GM19035 (cell line): ENCODE measurements at regions not wholly inside any gene's neighbourhood (a gene's known extent, or its start where the extent isn't known, plus 50 kb on each side); places are given as distances from the start of the nearest gene placed in this dataset.

ENCODE experiments used
- ATAC-seq: cut with Tn5 transposase; IDR thresholded peaks from one replicate; pipeline ENCODE4 v1.9.1; 2021; ENCODE audit not compliant: unreplicated experiment

GRCh38 chr7:79593866-79594301 is 140.4 kb upstream of the MAGI2 start:
- no peak for ATAC-seq

GRCh38 chr7:79590916-79591623 is 137.6 kb upstream of the MAGI2 start:
- no peak for ATAC-seq

GRCh38 chr7:79590391-79590790 is 136.9 kb upstream of the MAGI2 start:
- no peak for ATAC-seq

GRCh38 chr7:79570903-79571302 is 117.4 kb upstream of the MAGI2 start:
- ATAC-seq = no peak

- ATAC-seq = no peak
Observed at GRCh38 chr7:79563821-79564522, 110.5 kb upstream of the MAGI2 start.

GRCh38 chr7:79555571-79555970 is 102.1 kb upstream of the MAGI2 start:
- no peak for ATAC-seq

- no peak for ATAC-seq
Observed at GRCh38 chr7:79553811-79554555, 100.5 kb upstream of the MAGI2 start.

GRCh38 chr7:79552463-79552862 is 99.0 kb upstream of the MAGI2 start:
- no peak for ATAC-seq

GRCh38 chr7:79548727-79549126 is 95.3 kb upstream of the MAGI2 start:
- ATAC-seq = no peak

- ATAC-seq = no peak
Observed at GRCh38 chr7:79547132-79547531, 93.7 kb upstream of the MAGI2 start.

GRCh38 chr7:79540592-79540991 is 87.1 kb upstream of the MAGI2 start:
- no peak for ATAC-seq

GRCh38 chr7:79534128-79534527 is 80.7 kb upstream of the MAGI2 start:
- ATAC-seq = no peak

GRCh38 chr7:79531905-79532664 is 78.6 kb upstream of the MAGI2 start:
- ATAC-seq = no peak

GRCh38 chr7:79531116-79531515 is 77.6 kb upstream of the MAGI2 start:
- ATAC-seq = no peak

- no peak for ATAC-seq
Observed at GRCh38 chr7:79529881-79530235, 76.4 kb upstream of the MAGI2 start.

- no peak for ATAC-seq
Observed at GRCh38 chr7:79529214-79529880, 75.9 kb upstream of the MAGI2 start.

- no peak for ATAC-seq
Observed at GRCh38 chr7:79528421-79528820, 75.0 kb upstream of the MAGI2 start.

GRCh38 chr7:79524048-79524447 is 70.6 kb upstream of the MAGI2 start:
- ATAC-seq = no peak

- ATAC-seq = no peak
Observed at GRCh38 chr7:79523436-79523835, 70.0 kb upstream of the MAGI2 start.

- ATAC-seq = no peak
Observed at GRCh38 chr7:79520543-79520942, 67.1 kb upstream of the MAGI2 start.

- ATAC-seq = no peak
Observed at GRCh38 chr7:79515358-79515757, 61.9 kb upstream of the MAGI2 start.
